ENCODE measurements at regions not wholly inside any gene's neighbourhood (a gene's known extent, or its start where the extent isn't known, plus 50 kb on each side); places are given as distances from the start of the nearest gene placed in this dataset.

- FAIRE-seq (no peak), ATAC-seq (no peak), DNase-seq (ENCODE audit: low read depth in 1 of 2, low spot score in 1 of 2) (no peak)
- Histone ChIP-seq H3K4me1 (no peaks in the 10 kb centered on the region), H3K27ac (no peak overlapping the region), H3K4me2 (no peak overlapping the region), H3K9me3 (no peaks in the 10 kb centered on the region; the same call in 2 of the 3 replicates), H3K4me3 (no peak overlapping the region)
- TF ChIP-seq NPAS2 (CRISPR knock-in tag; IDR thresholded peaks at IDR 0.05; ENCODE audit: borderline replicate concordance): no peak
- no peak for TF ChIP-seq JUNB (IDR thresholded peaks at IDR 0.05)
- TF ChIP-seq MYC (IDR thresholded peaks at IDR 0.05; ENCODE audit: borderline replicate concordance, low read length): no peak
- no peak for TF ChIP-seq CEBPB (IDR thresholded peaks at IDR 0.05)
- no peak for TF ChIP-seq EP300 (IDR thresholded peaks at IDR 0.05)
- no peak for TF ChIP-seq KDM5A (IDR thresholded peaks at IDR 0.05)
- TF ChIP-seq HOXB13 (CRISPR knock-in tag; IDR thresholded peaks at IDR 0.05; ENCODE audit: low read depth): no peak
- TF ChIP-seq RFX5 (IDR thresholded peaks at IDR 0.05): no peak
- TF ChIP-seq NFE2L2 (conservative IDR thresholded peaks at IDR 0.05; ENCODE audit: low read length): no peak
- no peak for TF ChIP-seq SREBF2 (IDR thresholded peaks at IDR 0.05)
- TF ChIP-seq, protein P1, sequence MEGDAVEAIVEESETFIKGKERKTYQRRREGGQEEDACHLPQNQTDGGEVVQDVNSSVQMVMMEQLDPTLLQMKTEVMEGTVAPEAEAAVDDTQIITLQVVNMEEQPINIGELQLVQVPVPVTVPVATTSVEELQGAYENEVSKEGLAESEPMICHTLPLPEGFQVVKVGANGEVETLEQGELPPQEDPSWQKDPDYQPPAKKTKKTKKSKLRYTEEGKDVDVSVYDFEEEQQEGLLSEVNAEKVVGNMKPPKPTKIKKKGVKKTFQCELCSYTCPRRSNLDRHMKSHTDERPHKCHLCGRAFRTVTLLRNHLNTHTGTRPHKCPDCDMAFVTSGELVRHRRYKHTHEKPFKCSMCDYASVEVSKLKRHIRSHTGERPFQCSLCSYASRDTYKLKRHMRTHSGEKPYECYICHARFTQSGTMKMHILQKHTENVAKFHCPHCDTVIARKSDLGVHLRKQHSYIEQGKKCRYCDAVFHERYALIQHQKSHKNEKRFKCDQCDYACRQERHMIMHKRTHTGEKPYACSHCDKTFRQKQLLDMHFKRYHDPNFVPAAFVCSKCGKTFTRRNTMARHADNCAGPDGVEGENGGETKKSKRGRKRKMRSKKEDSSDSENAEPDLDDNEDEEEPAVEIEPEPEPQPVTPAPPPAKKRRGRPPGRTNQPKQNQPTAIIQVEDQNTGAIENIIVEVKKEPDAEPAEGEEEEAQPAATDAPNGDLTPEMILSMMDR (IDR thresholded peaks at IDR 0.05): no peak
- no peak for TF ChIP-seq HOXA7 (CRISPR knock-in tag; IDR thresholded peaks at IDR 0.05)
- no peak for TF ChIP-seq BCL3 (IDR thresholded peaks at IDR 0.05)
- TF ChIP-seq JUN (IDR thresholded peaks at IDR 0.05): no peak
- no peak for TF ChIP-seq HES2 (IDR thresholded peaks at IDR 0.05)
- ChIA-PET CTCF (no interaction called here), POLR2A (no interaction called here)
Observed at GRCh38 chr6:168736039-168736438, 295.1 kb downstream of the SMOC2 start.

DNA sequence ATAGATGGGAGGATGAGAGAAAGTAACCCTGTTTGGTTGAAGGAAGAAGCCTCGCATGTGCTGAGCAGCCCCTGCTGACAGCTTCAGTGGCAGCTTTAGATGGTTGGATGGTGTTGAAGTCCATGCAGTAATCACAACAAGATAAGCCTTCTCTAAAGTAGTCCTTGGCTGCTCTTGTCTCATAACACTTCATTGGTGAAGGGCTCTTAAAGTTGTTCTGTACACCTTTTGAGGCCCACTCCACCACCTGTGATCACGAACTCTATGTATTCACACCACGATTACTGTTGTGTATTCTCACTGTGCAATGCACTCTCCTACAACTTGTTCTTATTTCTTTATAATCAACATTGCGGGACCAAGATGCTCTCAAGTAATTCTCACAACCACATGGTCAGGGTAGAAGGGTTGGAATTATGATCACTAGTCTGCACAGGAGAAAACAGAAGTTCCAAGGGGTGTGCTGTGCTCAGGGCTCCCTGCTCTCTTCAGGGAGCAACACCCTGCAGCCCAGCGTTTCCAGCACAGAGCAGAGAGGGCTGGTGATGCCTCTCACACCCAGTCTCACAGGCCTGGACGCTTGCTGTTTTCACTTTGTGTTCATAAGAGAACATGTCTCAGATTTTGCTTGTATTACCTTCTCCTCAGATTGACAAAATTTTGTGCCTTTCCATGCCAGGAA lies 294.4 kb downstream of the SMOC2 start:
- no peak overlapping the region for H3K4me2 ChIP-seq
- FAIRE-seq (no peak), ATAC-seq (no peak), DNase-seq (ENCODE audit: low read depth in 1 of 2, low spot score in 1 of 2) (no peak)
- H3K4me1 ChIP-seq: no peaks in the 10 kb centered on the region
- TF ChIP-seq, protein P2, sequence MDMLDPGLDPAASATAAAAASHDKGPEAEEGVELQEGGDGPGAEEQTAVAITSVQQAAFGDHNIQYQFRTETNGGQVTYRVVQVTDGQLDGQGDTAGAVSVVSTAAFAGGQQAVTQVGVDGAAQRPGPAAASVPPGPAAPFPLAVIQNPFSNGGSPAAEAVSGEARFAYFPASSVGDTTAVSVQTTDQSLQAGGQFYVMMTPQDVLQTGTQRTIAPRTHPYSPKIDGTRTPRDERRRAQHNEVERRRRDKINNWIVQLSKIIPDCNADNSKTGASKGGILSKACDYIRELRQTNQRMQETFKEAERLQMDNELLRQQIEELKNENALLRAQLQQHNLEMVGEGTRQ (IDR thresholded peaks at IDR 0.05): no peak
- TF ChIP-seq FOSB (CRISPR knock-in tag; IDR thresholded peaks at IDR 0.05): no peak
- TF ChIP-seq BHLHE40 (IDR thresholded peaks at IDR 0.05; ENCODE audit: low read depth, low read length): no peak
- TF ChIP-seq HOXB13 (CRISPR knock-in tag; IDR thresholded peaks at IDR 0.05; ENCODE audit: low read depth): no peak
- TF ChIP-seq, protein P3, sequence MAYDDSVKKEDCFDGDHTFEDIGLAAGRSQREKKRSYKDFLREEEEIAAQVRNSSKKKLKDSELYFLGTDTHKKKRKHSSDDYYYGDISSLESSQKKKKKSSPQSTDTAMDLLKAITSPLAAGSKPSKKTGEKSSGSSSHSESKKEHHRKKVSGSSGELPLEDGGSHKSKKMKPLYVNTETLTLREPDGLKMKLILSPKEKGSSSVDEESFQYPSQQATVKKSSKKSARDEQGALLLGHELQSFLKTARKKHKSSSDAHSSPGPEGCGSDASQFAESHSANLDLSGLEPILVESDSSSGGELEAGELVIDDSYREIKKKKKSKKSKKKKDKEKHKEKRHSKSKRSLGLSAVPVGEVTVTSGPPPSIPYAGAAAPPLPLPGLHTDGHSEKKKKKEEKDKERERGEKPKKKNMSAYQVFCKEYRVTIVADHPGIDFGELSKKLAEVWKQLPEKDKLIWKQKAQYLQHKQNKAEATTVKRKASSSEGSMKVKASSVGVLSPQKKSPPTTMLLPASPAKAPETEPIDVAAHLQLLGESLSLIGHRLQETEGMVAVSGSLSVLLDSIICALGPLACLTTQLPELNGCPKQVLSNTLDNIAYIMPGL (CRISPR knock-in tag; IDR thresholded peaks at IDR 0.05; ENCODE audit: borderline replicate concordance): no peak
- no peak for TF ChIP-seq NFE2L2 (conservative IDR thresholded peaks at IDR 0.05; ENCODE audit: low read length)
- TF ChIP-seq PHF8 (IDR thresholded peaks at IDR 0.05; ENCODE audit: borderline replicate concordance, low read depth): no peak
- no peak for TF ChIP-seq NR3C1 (IDR thresholded peaks at IDR 0.05)
- TF ChIP-seq FOSL2 (IDR thresholded peaks at IDR 0.05): no peak
- TF ChIP-seq FOSL2 (CRISPR knock-in tag; IDR thresholded peaks at IDR 0.05): no peak
- TF ChIP-seq POLR2AphosphoS2 (conservative IDR thresholded peaks at IDR 0.05; ENCODE audit: low read length): no peak
- TF ChIP-seq RARB (CRISPR knock-in tag; IDR thresholded peaks at IDR 0.05): no peak
- no peak for TF ChIP-seq MAX (IDR thresholded peaks at IDR 0.05)
- no peak for TF ChIP-seq REST (IDR thresholded peaks at IDR 0.05)
- TF ChIP-seq GATA3 (IDR thresholded peaks at IDR 0.05; ENCODE audit: borderline replicate concordance): no peak
- no peak for TF ChIP-seq JUNB (IDR thresholded peaks at IDR 0.05)
- TF ChIP-seq RFX5 (IDR thresholded peaks at IDR 0.05): no peak
- no peak for TF ChIP-seq MAFK (IDR thresholded peaks at IDR 0.05; ENCODE audit: partially characterized antibody)
- TF ChIP-seq CBX8 (IDR thresholded peaks at IDR 0.05): no peak
- no peak overlapping the region for H3K27ac ChIP-seq
- H3K4me3 ChIP-seq: no peak overlapping the region
- CTCF ChIA-PET: no interaction called here
- 34% methylated on average over 6 of the region's 6 CpGs for WGBS (ENCODE audit: missing lambda C conversion rate)
- no peaks in the 10 kb centered on the region; the same call in 2 of the 3 replicates for H3K9me3 ChIP-seq
- POLR2A ChIA-PET: no interaction called here

Data from A549 (cell line).